ENCODE measurements at regions not wholly inside any gene's neighbourhood (a gene's known extent, or its start where the extent isn't known, plus 50 kb on each side); places are given as distances from the start of the nearest gene placed in this dataset.
"Not testable (repeated sequence)": the region's sequence is repeated elsewhere in the genome, so short reads cannot be mapped to it uniquely, and the experiment has no call there.

DNA sequence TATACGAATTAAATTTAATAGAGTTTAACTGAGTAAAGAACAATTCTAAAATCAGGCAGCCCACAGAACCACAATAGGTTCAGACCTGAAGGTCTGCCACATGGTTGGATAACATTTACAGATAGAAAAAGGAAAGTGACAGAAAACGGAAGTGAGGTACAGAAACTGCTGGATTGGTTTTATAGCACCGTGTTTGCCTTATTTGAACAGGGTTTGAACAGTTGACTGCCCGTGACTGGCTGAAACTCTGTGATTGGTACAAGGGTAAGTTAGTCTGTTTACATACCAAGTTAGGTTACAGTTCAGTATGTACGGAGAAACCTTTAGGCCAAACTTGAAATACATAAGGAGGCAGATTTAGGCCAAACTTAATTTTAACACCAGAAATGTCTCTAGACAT, 64.1 kb upstream of the ATXN3L start:
- no peak for DNase-seq (ENCODE audit: low read depth in 3 of 3)

- no peak for DNase-seq (ENCODE audit: low read depth in 3 of 3)
These were observed 61.7 kb upstream of the ATXN3L start for GRCh38 chrX:13381514-13381913.

GRCh38 chrX:13380211-13380610, 60.4 kb upstream of the ATXN3L start:
- DNase-seq (ENCODE audit: low read depth in 3 of 3): no peak

- not testable (repeated sequence) for DNase-seq (ENCODE audit: low read depth in 3 of 3)
These were observed 59.0 kb upstream of the ATXN3L start for GRCh38 chrX:13378562-13379518.

- DNase-seq (ENCODE audit: low read depth in 3 of 3): no peak
These were observed 57.7 kb upstream of the ATXN3L start for GRCh38 chrX:13377550-13377934.

- DNase-seq (ENCODE audit: low read depth in 3 of 3): no peak
These were observed 57.1 kb upstream of the ATXN3L start for GRCh38 chrX:13376857-13377549.

DNA sequence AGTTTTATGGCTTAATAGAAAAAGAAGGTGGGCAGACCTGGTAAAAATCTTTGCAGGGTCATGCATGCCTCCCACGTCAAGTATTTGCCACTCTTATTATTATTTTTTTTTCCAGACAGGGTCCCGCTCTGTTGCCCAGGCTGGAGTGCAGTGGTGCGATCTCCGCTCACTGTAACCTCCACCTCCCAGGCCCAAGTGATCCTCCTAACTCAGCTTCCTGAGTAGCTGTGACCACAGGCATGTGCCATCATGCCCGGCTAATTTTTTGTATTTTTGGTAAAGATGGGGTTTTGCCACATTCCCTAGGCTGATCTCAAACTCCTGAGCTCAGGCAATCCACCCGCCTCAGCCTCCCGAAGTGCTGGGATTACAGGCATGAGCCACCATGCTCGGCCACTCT, 55.7 kb upstream of the ATXN3L start:
- DNase-seq (ENCODE audit: low read depth in 3 of 3): not testable (repeated sequence)

DNA sequence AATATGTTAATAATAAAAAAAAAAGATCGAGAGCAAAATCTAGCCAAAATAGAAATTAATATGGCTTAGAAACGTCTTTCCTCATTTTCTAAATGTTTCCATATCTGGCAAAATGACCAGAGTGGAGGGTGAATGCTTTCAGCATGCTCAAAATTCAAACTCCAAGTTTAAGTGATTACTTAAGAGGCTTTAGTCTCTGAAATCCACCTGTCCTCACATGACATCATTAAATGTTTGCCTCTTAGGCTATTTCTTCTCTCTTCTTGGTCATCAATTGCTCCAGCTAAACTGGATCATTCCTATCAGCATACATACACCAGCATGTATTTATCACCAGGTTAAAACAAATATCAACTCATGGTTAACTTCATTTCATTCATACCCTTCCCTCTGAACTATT, 54.5 kb upstream of the ATXN3L start:
- no peak for DNase-seq (ENCODE audit: low read depth in 3 of 3)

DNA sequence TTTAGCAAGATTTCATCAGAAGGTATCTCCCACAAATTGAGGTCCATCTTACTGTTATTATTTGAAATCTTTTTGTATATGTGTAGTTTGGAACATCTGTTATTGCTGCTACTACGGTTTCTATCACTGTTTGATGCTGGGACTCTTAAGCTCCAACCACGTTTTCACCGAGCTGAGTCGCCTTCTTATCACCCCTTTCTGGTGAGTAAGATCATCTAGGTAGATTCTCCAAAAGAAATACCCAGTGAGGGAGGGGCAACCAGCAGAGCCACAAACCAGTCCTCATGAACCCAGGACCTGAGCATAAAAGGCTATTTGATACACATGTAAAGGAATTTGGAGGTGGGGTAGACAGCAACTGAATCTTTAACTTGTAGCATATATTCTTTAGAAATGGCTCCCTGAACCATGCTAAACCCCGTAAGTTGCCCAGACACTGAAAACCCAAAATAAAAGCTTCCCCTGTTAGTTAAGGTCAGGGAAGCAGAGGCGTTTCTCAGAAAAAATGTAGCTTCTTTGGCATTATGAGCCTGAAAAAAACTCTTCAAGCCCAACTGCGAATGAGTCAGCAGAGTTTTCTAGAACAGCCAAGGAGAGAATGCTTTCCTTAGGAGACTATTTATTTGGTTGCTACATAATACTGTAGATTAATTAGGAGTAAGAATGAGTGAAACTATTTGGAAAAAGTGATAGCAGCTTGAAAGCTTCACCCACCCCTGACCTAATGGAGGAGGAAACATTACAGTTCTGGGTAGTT, 53.8 kb upstream of the ATXN3L start:
- DNase-seq (ENCODE audit: low read depth in 3 of 3): no peak

DNA sequence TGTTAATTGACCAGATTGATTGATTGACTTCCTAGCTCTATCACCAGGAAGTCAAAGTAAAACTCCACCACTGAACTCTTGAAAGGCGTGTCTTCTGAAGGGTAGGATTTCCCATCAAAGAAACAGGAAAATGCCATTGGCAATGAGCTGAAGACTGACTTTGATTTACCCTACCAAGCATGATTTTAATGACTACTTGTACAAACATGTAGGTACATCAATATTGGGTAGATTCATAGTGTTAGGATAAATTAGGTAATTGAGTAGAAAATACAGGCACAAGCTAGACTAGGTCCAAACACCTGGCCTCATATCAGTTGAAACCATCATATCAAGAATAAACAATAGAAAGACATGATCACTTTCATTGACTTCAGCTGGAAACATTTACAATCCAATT, 53.2 kb upstream of the ATXN3L start:
- DNase-seq (ENCODE audit: low read depth in 3 of 3): no peak

DNA sequence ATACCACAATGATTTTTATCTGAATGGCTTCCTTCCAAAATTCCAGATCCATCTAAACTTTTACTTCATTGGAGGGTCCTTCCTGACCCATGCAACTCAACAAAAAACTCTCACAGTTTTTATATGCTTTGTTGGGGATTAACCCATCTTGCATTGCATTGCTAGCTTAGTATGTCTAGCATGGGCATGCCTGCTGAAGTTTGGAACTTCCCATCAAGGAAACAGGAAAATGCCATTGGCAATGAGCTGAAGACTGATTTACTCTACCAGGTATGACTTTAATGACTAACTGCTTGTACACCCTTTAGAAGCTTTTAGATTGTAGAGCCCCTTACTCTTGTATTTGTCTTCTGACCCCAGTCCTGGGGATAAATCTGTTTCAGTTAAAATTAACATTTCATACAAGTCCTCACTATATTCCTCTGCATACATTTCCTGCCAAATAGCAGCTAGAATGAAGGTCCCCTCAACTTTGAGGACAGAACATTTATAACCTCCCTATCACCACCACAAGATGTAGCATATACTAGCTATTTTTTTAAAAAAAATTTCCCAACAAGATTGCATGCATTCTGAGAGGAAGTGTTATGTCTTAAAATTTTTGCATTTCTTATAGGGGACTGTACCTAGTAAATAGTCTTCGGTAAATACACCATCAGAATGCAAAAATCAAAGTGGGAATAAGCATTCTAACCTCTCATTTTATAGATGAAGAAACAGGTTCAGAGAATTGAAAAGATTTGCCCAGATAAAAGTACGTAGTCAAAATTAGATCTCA, 52.5 kb upstream of the ATXN3L start:
- no peak for DNase-seq (ENCODE audit: low read depth in 3 of 3)

GRCh38 chrX:13371186-13371585, 51.3 kb upstream of the ATXN3L start:
- no peak for DNase-seq (ENCODE audit: low read depth in 3 of 3)

- no peak for DNase-seq (ENCODE audit: low read depth in 3 of 3)
These were observed 50.9 kb upstream of the ATXN3L start for GRCh38 chrX:13370713-13371112.
